ENCODE measurements at regions not wholly inside any gene's neighbourhood (a gene's known extent, or its start where the extent isn't known, plus 50 kb on each side); places are given as distances from the start of the nearest gene placed in this dataset.

DNA sequence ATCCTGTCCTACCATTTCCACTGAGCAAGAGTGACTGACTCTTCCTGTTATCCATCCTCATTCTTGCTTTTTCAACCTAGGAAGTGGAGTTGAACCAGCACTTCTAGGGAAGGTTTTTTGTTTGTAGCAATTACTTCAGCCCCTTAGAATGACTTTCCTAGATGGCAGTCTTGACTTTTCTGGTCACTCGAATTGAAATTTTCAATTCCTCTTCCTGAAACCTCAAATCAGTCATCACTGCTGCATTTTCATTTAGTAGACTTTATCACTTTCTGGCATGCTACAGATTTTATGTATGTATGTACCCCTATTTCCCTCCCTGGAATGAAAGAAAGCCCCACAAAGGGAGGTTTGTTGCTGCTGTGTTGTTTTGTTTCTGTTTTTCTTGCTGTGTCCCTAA is 915.9 kb downstream of the PCDH17 start:
- Histone ChIP-seq H3K4me2 (ENCODE audit: low read length) (no peak overlapping the region), H3K36me3 (ENCODE audit: insufficient read depth, low read length) (no peaks in the 10 kb centered on the region), H3K9ac (ENCODE audit: low read length) (no peak overlapping the region), H3K27ac (ENCODE audit: low read depth, low read length) (no peak overlapping the region), H2AFZ (ENCODE audit: low read depth, low read length) (no peak overlapping the region), H3K4me3 (ENCODE audit: insufficient read depth, low read depth, low read length) (no peak overlapping the region), H3K27me3 (ENCODE audit: insufficient read depth, low read length) (no peaks in the 10 kb centered on the region), H3K9me3 (ENCODE audit: insufficient read depth, low read depth, low read length) (no peaks in the 10 kb centered on the region), H4K20me1 (ENCODE audit: insufficient read depth, low read length) (no peaks in the 10 kb centered on the region), H3K4me1 (ENCODE audit: insufficient read depth, low read length) (no peaks in the 10 kb centered on the region), H3K79me2 (ENCODE audit: insufficient read depth, low read length) (no peaks in the 10 kb centered on the region)
- Mint-ChIP-seq H3K4me3 (ENCODE audit: unreplicated experiment) (no peak overlapping the region), H3K36me3 (ENCODE audit: low read depth, unreplicated experiment) (no peaks in the 10 kb centered on the region), H3K27me3 (ENCODE audit: low read depth, unreplicated experiment) (no peaks in the 10 kb centered on the region), H3K9me3 (ENCODE audit: unreplicated experiment) (no peaks in the 10 kb centered on the region), H3K27ac (ENCODE audit: unreplicated experiment) (no peak overlapping the region), H3K4me1 (ENCODE audit: low read depth, unreplicated experiment) (no peaks in the 10 kb centered on the region)
- FAIRE-seq = no peak
- TF ChIP-seq EZH2 (IDR thresholded peaks at IDR 0.05; ENCODE audit: insufficient read depth, low read length) = no peak
- TF ChIP-seq, protein P1, sequence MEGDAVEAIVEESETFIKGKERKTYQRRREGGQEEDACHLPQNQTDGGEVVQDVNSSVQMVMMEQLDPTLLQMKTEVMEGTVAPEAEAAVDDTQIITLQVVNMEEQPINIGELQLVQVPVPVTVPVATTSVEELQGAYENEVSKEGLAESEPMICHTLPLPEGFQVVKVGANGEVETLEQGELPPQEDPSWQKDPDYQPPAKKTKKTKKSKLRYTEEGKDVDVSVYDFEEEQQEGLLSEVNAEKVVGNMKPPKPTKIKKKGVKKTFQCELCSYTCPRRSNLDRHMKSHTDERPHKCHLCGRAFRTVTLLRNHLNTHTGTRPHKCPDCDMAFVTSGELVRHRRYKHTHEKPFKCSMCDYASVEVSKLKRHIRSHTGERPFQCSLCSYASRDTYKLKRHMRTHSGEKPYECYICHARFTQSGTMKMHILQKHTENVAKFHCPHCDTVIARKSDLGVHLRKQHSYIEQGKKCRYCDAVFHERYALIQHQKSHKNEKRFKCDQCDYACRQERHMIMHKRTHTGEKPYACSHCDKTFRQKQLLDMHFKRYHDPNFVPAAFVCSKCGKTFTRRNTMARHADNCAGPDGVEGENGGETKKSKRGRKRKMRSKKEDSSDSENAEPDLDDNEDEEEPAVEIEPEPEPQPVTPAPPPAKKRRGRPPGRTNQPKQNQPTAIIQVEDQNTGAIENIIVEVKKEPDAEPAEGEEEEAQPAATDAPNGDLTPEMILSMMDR (IDR thresholded peaks at IDR 0.05; ENCODE audit: insufficient read depth, low read depth, low read length) = no peak
- DNase-seq (ENCODE audit: low read depth) = no peak

DNA sequence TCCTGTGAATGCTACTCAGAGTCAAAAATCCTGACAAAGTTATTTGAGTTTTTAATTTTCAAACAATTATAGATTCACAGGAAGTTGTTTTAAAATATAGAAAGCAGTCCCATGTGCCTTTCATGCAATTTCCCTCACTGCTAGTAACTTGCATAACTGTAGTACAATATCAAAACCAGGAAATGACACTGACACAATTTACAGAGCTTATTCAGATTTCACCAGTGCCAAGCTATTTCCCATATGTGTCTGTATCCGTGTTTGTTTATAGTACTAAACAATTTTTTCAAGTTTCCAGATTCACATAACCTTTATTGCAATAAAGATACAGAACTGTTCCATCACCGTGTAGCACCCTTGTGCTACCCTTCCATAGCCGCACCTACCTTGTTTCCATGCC is 934.6 kb downstream of the PCDH17 start:
- H3K9me3 Mint-ChIP-seq (ENCODE audit: unreplicated experiment) = no peaks in the 10 kb centered on the region
- H3K36me3 Mint-ChIP-seq (ENCODE audit: low read depth, unreplicated experiment) = no peaks in the 10 kb centered on the region
- no peak overlapping the region for H3K27ac Mint-ChIP-seq (ENCODE audit: unreplicated experiment)
- Histone ChIP-seq H2AFZ (ENCODE audit: low read depth, low read length) (no peak overlapping the region), H3K4me2 (ENCODE audit: low read length) (no peak overlapping the region), H3K27ac (ENCODE audit: low read depth, low read length) (no peak overlapping the region), H3K27me3 (ENCODE audit: insufficient read depth, low read length) (no peaks in the 10 kb centered on the region), H3K9me3 (ENCODE audit: insufficient read depth, low read depth, low read length) (no peaks in the 10 kb centered on the region), H3K79me2 (ENCODE audit: insufficient read depth, low read length) (no peaks in the 10 kb centered on the region), H3K4me3 (ENCODE audit: insufficient read depth, low read depth, low read length) (no peak overlapping the region), H3K9ac (ENCODE audit: low read length) (no peak overlapping the region), H3K4me1 (ENCODE audit: insufficient read depth, low read length) (no peaks in the 10 kb centered on the region), H3K36me3 (ENCODE audit: insufficient read depth, low read length) (no peaks in the 10 kb centered on the region), H4K20me1 (ENCODE audit: insufficient read depth, low read length) (no peaks in the 10 kb centered on the region)
- H3K27me3 Mint-ChIP-seq (ENCODE audit: low read depth, unreplicated experiment) = no peaks in the 10 kb centered on the region
- H3K4me3 Mint-ChIP-seq (ENCODE audit: unreplicated experiment) = no peak overlapping the region
- DNase-seq (ENCODE audit: low read depth) (no peak), FAIRE-seq (no peak)
- no peaks in the 10 kb centered on the region for H3K4me1 Mint-ChIP-seq (ENCODE audit: low read depth, unreplicated experiment)
- no peak for TF ChIP-seq EZH2 (IDR thresholded peaks at IDR 0.05; ENCODE audit: insufficient read depth, low read length)
- TF ChIP-seq, protein P1 (IDR thresholded peaks at IDR 0.05; ENCODE audit: insufficient read depth, low read depth, low read length) = no peak

DNA sequence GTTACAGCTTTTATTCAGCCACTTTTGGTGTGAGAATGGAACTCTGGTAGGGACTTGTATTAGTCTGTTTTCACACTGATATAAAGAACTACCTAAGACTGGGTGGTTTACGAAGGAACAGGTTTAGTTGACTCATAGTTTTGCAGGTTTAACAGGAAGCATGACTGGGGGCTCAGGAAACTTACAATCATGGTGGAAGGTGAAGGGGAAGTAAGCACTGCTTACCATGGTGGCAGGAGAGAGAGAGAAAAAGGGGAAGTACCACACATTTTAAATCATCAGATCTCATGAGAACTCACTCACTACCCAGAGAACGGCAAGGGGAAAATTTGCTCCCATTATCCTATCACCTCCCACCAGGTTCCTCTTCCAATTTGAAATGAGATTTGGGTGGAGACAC is 942.2 kb downstream of the PCDH17 start:
- Histone ChIP-seq H3K79me2 (ENCODE audit: insufficient read depth, low read length) (no peaks in the 10 kb centered on the region), H3K9ac (ENCODE audit: low read length) (no peak overlapping the region), H3K27ac (ENCODE audit: low read depth, low read length) (no peak overlapping the region), H3K4me1 (ENCODE audit: insufficient read depth, low read length) (no peaks in the 10 kb centered on the region), H3K4me2 (ENCODE audit: low read length) (no peak overlapping the region), H3K27me3 (ENCODE audit: insufficient read depth, low read length) (no peaks in the 10 kb centered on the region), H4K20me1 (ENCODE audit: insufficient read depth, low read length) (no peaks in the 10 kb centered on the region), H2AFZ (ENCODE audit: low read depth, low read length) (no peak overlapping the region), H3K4me3 (ENCODE audit: insufficient read depth, low read depth, low read length) (no peak overlapping the region), H3K9me3 (ENCODE audit: insufficient read depth, low read depth, low read length) (no peaks in the 10 kb centered on the region), H3K36me3 (ENCODE audit: insufficient read depth, low read length) (no peaks in the 10 kb centered on the region)
- DNase-seq (ENCODE audit: low read depth) (no peak), FAIRE-seq (no peak)
- Mint-ChIP-seq H3K27ac (ENCODE audit: unreplicated experiment) (no peak overlapping the region), H3K4me1 (ENCODE audit: low read depth, unreplicated experiment) (peaks cover 10% of the 10 kb centered on the region), H3K27me3 (ENCODE audit: low read depth, unreplicated experiment) (no peaks in the 10 kb centered on the region), H3K36me3 (ENCODE audit: low read depth, unreplicated experiment) (no peaks in the 10 kb centered on the region), H3K9me3 (ENCODE audit: unreplicated experiment) (peaks cover 9% of the 10 kb centered on the region), H3K4me3 (ENCODE audit: unreplicated experiment) (no peak overlapping the region)
- TF ChIP-seq, protein P1 (IDR thresholded peaks at IDR 0.05; ENCODE audit: insufficient read depth, low read depth, low read length) = no peak
- no peak for TF ChIP-seq EZH2 (IDR thresholded peaks at IDR 0.05; ENCODE audit: insufficient read depth, low read length)
